GM21423 (cell line): ENCODE measurements at regions not wholly inside any gene's neighbourhood (a gene's known extent, or its start where the extent isn't known, plus 50 kb on each side); places are given as distances from the start of the nearest gene placed in this dataset.

Experiments used
- ATAC-seq: cut with Tn5 transposase; IDR thresholded peaks from one replicate; pipeline ENCODE4 v1.9.1; 2021; ENCODE audit warnings: mild to moderate bottlenecking, moderate library complexity; ENCODE audit not compliant: unreplicated experiment

- ATAC-seq, result no peak
Measured at GRCh38 chr6:43970068-43970912, 157.0 kb downstream of the MRPL14 start.

GRCh38 chr6:43969158-43969981, 157.9 kb downstream of the MRPL14 start:
- ATAC-seq, result no peak

- no peak for ATAC-seq
Measured at GRCh38 chr6:43968110-43968965, 158.9 kb downstream of the MRPL14 start.

- no peak for ATAC-seq
Measured at GRCh38 chr6:43967719-43968091, 159.5 kb downstream of the MRPL14 start.

GRCh38 chr6:43966853-43967718, 160.2 kb downstream of the MRPL14 start:
- ATAC-seq, result no peak

- ATAC-seq, result no peak
Measured at GRCh38 chr6:43966374-43966658, 160.9 kb downstream of the MRPL14 start.

GRCh38 chr6:43965628-43966373, 161.5 kb downstream of the MRPL14 start:
- no peak for ATAC-seq

GRCh38 chr6:43964659-43965570, 162.3 kb downstream of the MRPL14 start:
- no peak for ATAC-seq

- ATAC-seq, result no peak
Measured at GRCh38 chr6:43963877-43964658, 163.2 kb downstream of the MRPL14 start.

GRCh38 chr6:43963203-43963602, 164.0 kb downstream of the MRPL14 start:
- ATAC-seq, result no peak

- no peak for ATAC-seq
Measured at GRCh38 chr6:43962458-43962857, 164.8 kb downstream of the MRPL14 start.

- ATAC-seq, result no peak
Measured at GRCh38 chr6:43957273-43957672, 170.0 kb downstream of the MRPL14 start.

- no peak for ATAC-seq
Measured at GRCh38 chr6:43956478-43956877, 170.8 kb downstream of the MRPL14 start.

GRCh38 chr6:43954311-43955131, 172.7 kb downstream of the MRPL14 start:
- ATAC-seq, result no peak

- ATAC-seq, result no peak
Measured at GRCh38 chr6:43953794-43954310, 173.4 kb downstream of the MRPL14 start.

GRCh38 chr6:43953256-43953655, 174.0 kb downstream of the MRPL14 start:
- ATAC-seq, result no peak

GRCh38 chr6:43952746-43953145, 174.5 kb downstream of the MRPL14 start:
- ATAC-seq, result no peak
